Naive thymus-derived CD4-positive, alpha-beta T cell (primary cell): ENCODE measurements at regions not wholly inside any gene's neighbourhood (a gene's known extent, or its start where the extent isn't known, plus 50 kb on each side); places are given as distances from the start of the nearest gene placed in this dataset.

Source experiments
- ATAC-seq: fragments of 150-1000 bp; cut with Tn5 transposase; 2 replicates; pipeline ENCODE4 v1.10.0; 2021; ENCODE audit warnings: mild to moderate bottlenecking, moderate library complexity
- CTCF ChIA-PET: fragments of 350-600 bp; sonication (Branson Sonifier 250); formaldehyde crosslinking; loops from one replicate; lab custom pipeline; 2021; ENCODE audit warnings: antibody characterized with exemption; lab: Charles Lee
- POLR2A ChIA-PET: fragments of 350-600 bp; sonication (Branson Sonifier 250); formaldehyde crosslinking; loops from one replicate; lab custom pipeline; 2021; ENCODE audit warnings: antibody characterized with exemption, inconsistent platforms; lab: Charles Lee
- DNase-seq, 9 donors: peaks; one replicate each; pipeline versions ENCODE4 v3.0.0 to v3.0.0-alpha.2; 2020 to 2022; ENCODE audit warnings: mixed read lengths in 1 of 9
- H3K27ac ChIP-seq: one replicate; pipeline ENCODE4 v1.7.0; 2013; ENCODE audit warnings: mild to moderate bottlenecking, low read depth, low read length, moderate library complexity
- H3K27me3 ChIP-seq, 2 donors: one replicate each; pipeline ENCODE4 v1.7.0; 2013; ENCODE audit warnings: low read length in 2 of 2, mild to moderate bottlenecking in 2 of 2, moderate library complexity in 2 of 2; ENCODE audit not compliant: control insufficient read depth in 2 of 2, insufficient read depth in 2 of 2
- H3K36me3 ChIP-seq, 3 experiments: 1 replicate in 2 of 3; 2 replicates in 1 of 3; pipeline ENCODE4 v1.7.0; 2013; ENCODE audit warnings: low read length in 3 of 3, mild to moderate bottlenecking in 3 of 3, moderate library complexity in 1 of 3; ENCODE audit not compliant: insufficient read depth in 3 of 3, control insufficient read depth in 2 of 3
- H3K4me1 ChIP-seq, 2 donors: one replicate each; pipeline ENCODE4 v1.7.0; 2013; ENCODE audit warnings: low read length in 2 of 2, mild to moderate bottlenecking in 2 of 2, moderate library complexity in 1 of 2; ENCODE audit not compliant: control insufficient read depth in 2 of 2, insufficient read depth in 2 of 2
- H3K4me3 ChIP-seq: 2 replicates; pipeline ENCODE4 v1.7.0; 2013; ENCODE audit warnings: mild to moderate bottlenecking, low read length
- H3K9me3 ChIP-seq, 3 experiments: 1 replicate in 2 of 3; 2 replicates in 1 of 3; pipeline ENCODE4 v1.7.0; 2013; ENCODE audit warnings: low read length in 3 of 3; ENCODE audit not compliant: control insufficient read depth in 2 of 3
- H3K27ac Mint-ChIP-seq, 9 donors: one replicate each; pipeline ENCODE4 v1.8.0; 2020 to 2022; ENCODE audit warnings: mixed read lengths in 9 of 9, mild to moderate bottlenecking in 8 of 9, moderate library complexity in 5 of 9, inconsistent platforms in 2 of 9
- H3K27me3 Mint-ChIP-seq, 5 donors: one replicate each; pipeline ENCODE4 v1.8.0; 2021 to 2022; ENCODE audit warnings: mixed read lengths in 5 of 5, mild to moderate bottlenecking in 1 of 5
- H3K36me3 Mint-ChIP-seq, 5 donors: one replicate each; pipeline ENCODE4 v1.8.0; 2020 to 2022; ENCODE audit warnings: mixed read lengths in 5 of 5, mild to moderate bottlenecking in 3 of 5, inconsistent platforms in 1 of 5
- H3K4me1 Mint-ChIP-seq, 7 donors: one replicate each; pipeline ENCODE4 v1.8.0; 2020 to 2022; ENCODE audit warnings: mixed read lengths in 7 of 7, mild to moderate bottlenecking in 3 of 7, inconsistent platforms in 1 of 7
- H3K4me3 Mint-ChIP-seq, 10 donors: one replicate each; pipeline ENCODE4 v1.8.0; 2020 to 2022; ENCODE audit warnings: mild to moderate bottlenecking in 10 of 10, mixed read lengths in 10 of 10, moderate library complexity in 6 of 10, inconsistent platforms in 2 of 10
- H3K9me3 Mint-ChIP-seq, 11 donors: one replicate each; pipeline ENCODE4 v1.8.0; 2020 to 2022; ENCODE audit warnings: mixed read lengths in 11 of 11, mild to moderate bottlenecking in 4 of 11, inconsistent platforms in 1 of 11, moderate library complexity in 1 of 11
- intact Hi-C, 2 donors: fragments of 100-400 bp; cut with micrococcal nuclease; formaldehyde crosslinking; loops; one replicate each; pipeline ENCODE4 v1.15.1; 2023

DNA sequence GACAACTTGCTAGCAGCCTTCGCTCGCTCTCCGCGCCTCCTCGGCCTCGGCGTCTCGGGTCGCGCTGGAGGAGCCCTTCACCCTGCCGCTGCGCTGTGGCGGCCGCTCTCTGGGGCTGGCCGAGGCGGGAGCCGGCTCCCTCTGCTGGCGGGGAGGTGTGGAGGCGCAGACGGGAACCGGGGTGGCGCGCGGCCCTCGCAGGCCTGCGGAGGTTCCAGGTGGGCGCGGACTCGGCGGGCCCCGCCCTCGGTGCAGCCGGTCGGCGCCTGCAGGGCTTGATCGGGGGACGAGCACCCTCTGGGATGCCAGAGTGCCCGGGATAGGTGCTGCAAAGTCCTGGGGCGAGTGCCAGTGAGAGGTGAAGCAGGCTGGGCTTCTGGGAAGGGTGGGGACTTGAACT lies 989.9 kb downstream of the ROBO2 start:
- no peaks in the 10 kb centered on the region for H3K27me3 Mint-ChIP-seq
- H3K36me3 Mint-ChIP-seq = no peaks in the 10 kb centered on the region
- CTCF ChIA-PET = no interaction called here
- Histone ChIP-seq H3K27ac (no peak overlapping the region), H3K27me3 (no peaks in the 10 kb centered on the region), H3K4me1 (no peaks in the 10 kb centered on the region), H3K36me3 (no peaks in the 10 kb centered on the region), H3K9me3 (no peaks in the 10 kb centered on the region), H3K4me3 (no peak overlapping the region)
- H3K4me3 Mint-ChIP-seq = no peak overlapping the region
- intact Hi-C loops = no loop called here
- DNase-seq = no peak
- POLR2A ChIA-PET = no interaction called here
- no peak overlapping the region for H3K27ac Mint-ChIP-seq
- ATAC-seq = no peak
- peaks cover 0 to 17% (median 5%) of the 10 kb centered on the region in 11 donors for H3K9me3 Mint-ChIP-seq
- no peaks in the 10 kb centered on the region for H3K4me1 Mint-ChIP-seq

- no peaks in the 10 kb centered on the region for H3K27me3 Mint-ChIP-seq
- ChIA-PET POLR2A (no interaction called here), CTCF (no interaction called here)
- Histone ChIP-seq H3K27me3 (no peaks in the 10 kb centered on the region), H3K27ac (no peak overlapping the region), H3K4me3 (no peak overlapping the region), H3K4me1 (no peaks in the 10 kb centered on the region), H3K9me3 (no peaks in the 10 kb centered on the region), H3K36me3 (no peaks in the 10 kb centered on the region)
- no peak for ATAC-seq
- peaks cover 0 to 13% (median 6%) of the 10 kb centered on the region in 11 donors for H3K9me3 Mint-ChIP-seq
- no peak overlapping the region for H3K4me3 Mint-ChIP-seq
- DNase-seq = no peak
- intact Hi-C loops = no loop called here
- no peaks in the 10 kb centered on the region for H3K36me3 Mint-ChIP-seq
- H3K27ac Mint-ChIP-seq = no peak overlapping the region
- no peaks in the 10 kb centered on the region for H3K4me1 Mint-ChIP-seq
Observed at GRCh38 chr3:78035131-78035641, 995.3 kb downstream of the ROBO2 start.

DNA sequence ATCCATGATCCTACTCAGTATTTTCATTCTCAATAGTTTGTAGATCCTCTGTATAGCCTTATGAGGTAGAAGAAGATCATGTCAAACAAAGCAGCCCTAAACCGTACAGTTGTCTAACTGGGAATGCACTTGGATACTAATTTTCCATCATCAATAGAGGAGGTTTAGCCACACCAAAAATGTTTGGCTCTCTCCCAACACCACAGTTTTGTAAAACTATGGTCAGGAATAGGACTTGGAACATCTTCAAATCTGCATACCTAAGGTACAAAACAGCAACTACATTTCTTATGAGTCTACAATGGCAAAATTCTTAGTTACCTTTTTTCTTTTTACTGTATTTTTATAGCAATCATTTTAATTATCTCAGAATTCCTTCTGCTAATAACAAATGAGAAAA lies 1001.6 kb downstream of the ROBO2 start:
- H3K4me3 ChIP-seq = no peak overlapping the region
- ATAC-seq (no peak), DNase-seq (no peak)
- H3K36me3 ChIP-seq = no peaks in the 10 kb centered on the region
- intact Hi-C loops = no loop called here
- no peak overlapping the region for H3K27ac ChIP-seq
- Mint-ChIP-seq H3K36me3 (peaks cover 0 to 4% (median 0%) of the 10 kb centered on the region in 5 donors), H3K4me3 (no peak overlapping the region), H3K27me3 (no peaks in the 10 kb centered on the region), H3K9me3 (peaks cover 0 to 30% (median 4%) of the 10 kb centered on the region in 11 donors), H3K27ac (no peak overlapping the region), H3K4me1 (no peaks in the 10 kb centered on the region)
- ChIA-PET POLR2A (no interaction called here), CTCF (no interaction called here)
- no peaks in the 10 kb centered on the region for H3K9me3 ChIP-seq
- H3K4me1 ChIP-seq = no peaks in the 10 kb centered on the region
- H3K27me3 ChIP-seq = no peaks in the 10 kb centered on the region

DNA sequence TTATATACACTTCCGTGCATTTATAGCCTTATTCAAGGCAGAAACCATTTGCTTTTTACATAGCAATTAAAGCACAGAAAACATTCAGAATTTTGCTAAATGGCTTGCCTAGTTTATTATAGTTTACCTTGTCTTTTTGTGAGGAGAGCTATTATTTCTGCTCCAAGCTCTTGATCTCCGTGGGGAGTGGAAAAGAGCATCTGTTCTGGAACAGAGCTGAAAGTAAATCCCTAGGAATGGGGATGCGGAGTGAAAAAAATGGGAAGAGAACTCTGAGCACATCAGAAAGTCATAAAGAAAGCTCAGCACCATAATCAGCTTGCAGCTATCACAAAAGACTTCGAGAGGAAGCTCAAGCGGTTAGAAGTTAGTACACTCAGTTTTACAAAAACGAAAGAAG lies 1006.7 kb downstream of the ROBO2 start:
- no peak for DNase-seq
- H3K36me3 ChIP-seq = no peaks in the 10 kb centered on the region
- H3K9me3 Mint-ChIP-seq = peaks cover 0 to 21% (median 3%) of the 10 kb centered on the region in 11 donors
- no peaks in the 10 kb centered on the region for H3K9me3 ChIP-seq
- H3K4me3 Mint-ChIP-seq = no peak overlapping the region
- H3K27ac ChIP-seq = no peak overlapping the region
- no peaks in the 10 kb centered on the region for H3K4me1 Mint-ChIP-seq
- no peak overlapping the region for H3K27ac Mint-ChIP-seq
- intact Hi-C loops = no loop called here
- H3K27me3 ChIP-seq = no peaks in the 10 kb centered on the region
- no peaks in the 10 kb centered on the region for H3K27me3 Mint-ChIP-seq
- ChIA-PET POLR2A (no interaction called here), CTCF (no interaction called here)
- peaks cover 0 to 4% (median 0%) of the 10 kb centered on the region in 5 donors for H3K36me3 Mint-ChIP-seq
- H3K4me1 ChIP-seq = no peaks in the 10 kb centered on the region
- H3K4me3 ChIP-seq = no peak overlapping the region
- no peak for ATAC-seq

- H3K4me1 ChIP-seq = no peaks in the 10 kb centered on the region
- CTCF ChIA-PET = no interaction called here
- no peak for ATAC-seq
- H3K36me3 ChIP-seq = no peaks in the 10 kb centered on the region
- H3K9me3 ChIP-seq = no peaks in the 10 kb centered on the region
- no peaks in the 10 kb centered on the region for H3K4me1 Mint-ChIP-seq
- H3K27me3 ChIP-seq = no peaks in the 10 kb centered on the region
- intact Hi-C loops = no loop called here
- peak overlapping the region in 1 of 10 donors; percentile 39 for H3K4me3 Mint-ChIP-seq
- DNase-seq = no peak
- no peak overlapping the region for H3K4me3 ChIP-seq
- no peaks in the 10 kb centered on the region for H3K27me3 Mint-ChIP-seq
- H3K27ac ChIP-seq = no peak overlapping the region
- POLR2A ChIA-PET = no interaction called here
- peaks cover 0 to 18% (median 6%) of the 10 kb centered on the region in 11 donors for H3K9me3 Mint-ChIP-seq
- peaks cover 0 to 3% (median 0%) of the 10 kb centered on the region in 5 donors for H3K36me3 Mint-ChIP-seq
- H3K27ac Mint-ChIP-seq = no peak overlapping the region
Observed at GRCh38 chr3:78048698-78049097, 1008.8 kb downstream of the ROBO2 start.

- Histone ChIP-seq H3K27ac (no peak overlapping the region), H3K9me3 (no peaks in the 10 kb centered on the region), H3K4me3 (no peak overlapping the region), H3K4me1 (no peaks in the 10 kb centered on the region), H3K36me3 (no peaks in the 10 kb centered on the region), H3K27me3 (no peaks in the 10 kb centered on the region)
- Mint-ChIP-seq H3K27me3 (no peaks in the 10 kb centered on the region), H3K27ac (no peak overlapping the region), H3K4me3 (no peak overlapping the region), H3K9me3 (peaks cover 0 to 15% (median 4%) of the 10 kb centered on the region in 11 donors), H3K36me3 (no peaks in the 10 kb centered on the region), H3K4me1 (no peaks in the 10 kb centered on the region)
- intact Hi-C loops = no loop called here
- DNase-seq (no peak), ATAC-seq (no peak)
- ChIA-PET POLR2A (no interaction called here), CTCF (no interaction called here)
Observed at GRCh38 chr3:78049521-78049920, 1009.6 kb downstream of the ROBO2 start.

DNA sequence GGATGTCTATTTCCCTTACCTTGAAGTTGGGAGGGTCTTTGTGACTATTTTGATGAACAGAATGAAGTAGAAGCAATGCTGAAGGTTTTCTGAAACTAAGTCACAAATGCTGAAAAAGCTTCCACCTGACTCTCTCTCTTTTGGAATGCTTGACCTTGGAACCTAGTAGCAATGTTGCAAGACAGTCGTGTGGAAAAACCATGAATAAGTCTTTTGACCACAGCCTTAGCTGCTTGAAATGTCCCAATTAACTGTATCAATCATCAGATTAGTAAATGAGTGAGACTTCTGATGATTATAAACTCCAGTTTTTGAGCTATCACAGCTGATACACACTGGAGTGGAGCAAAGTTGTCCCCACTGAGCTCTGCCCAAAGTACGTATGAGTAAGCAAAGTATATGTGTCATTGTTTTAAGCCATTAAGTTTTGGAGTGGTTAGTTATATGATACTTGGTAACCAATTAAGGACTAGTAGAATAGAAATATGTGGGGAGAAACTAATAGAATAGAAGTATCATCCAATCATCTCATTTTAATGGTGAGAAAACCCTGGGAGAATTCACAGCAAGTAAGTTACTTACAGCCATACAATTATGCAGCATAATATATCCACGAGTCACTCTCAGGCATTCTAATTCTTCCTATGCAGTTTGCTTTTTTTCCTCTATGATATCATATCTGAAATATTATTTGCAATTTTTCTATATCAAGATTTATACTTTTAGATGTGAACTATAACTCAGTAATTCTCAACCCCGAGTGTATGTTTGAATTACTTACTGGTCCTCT lies 1010.6 kb downstream of the ROBO2 start:
- DNase-seq (no peak), ATAC-seq (no peak)
- H3K4me3 ChIP-seq = no peak overlapping the region
- no peak overlapping the region for H3K27ac Mint-ChIP-seq
- no peak overlapping the region for H3K27ac ChIP-seq
- H3K9me3 ChIP-seq = no peaks in the 10 kb centered on the region
- no peaks in the 10 kb centered on the region for H3K4me1 ChIP-seq
- CTCF ChIA-PET = no interaction called here
- no peaks in the 10 kb centered on the region for H3K4me1 Mint-ChIP-seq
- no peak overlapping the region for H3K4me3 Mint-ChIP-seq
- H3K27me3 ChIP-seq = no peaks in the 10 kb centered on the region
- intact Hi-C loops = no loop called here
- no peaks in the 10 kb centered on the region for H3K36me3 ChIP-seq
- H3K36me3 Mint-ChIP-seq = no peaks in the 10 kb centered on the region
- no peaks in the 10 kb centered on the region for H3K27me3 Mint-ChIP-seq
- POLR2A ChIA-PET = no interaction called here
- peaks cover 0 to 13% (median 3%) of the 10 kb centered on the region in 11 donors for H3K9me3 Mint-ChIP-seq
